Left cardiac atrium (tissue), 4 donors: ENCODE measurements at regions not wholly inside any gene's neighbourhood (a gene's known extent, or its start where the extent isn't known, plus 50 kb on each side); places are given as distances from the start of the nearest gene placed in this dataset.
"Not testable (repeated sequence)": the region's sequence is repeated elsewhere in the genome, so short reads cannot be mapped to it uniquely, and the experiment has no call there.

Experiments
- ATAC-seq, 2 donors: fragments of 200-7000 bp; cut with Tn5 transposase; one replicate each; pipeline ENCODE4 v1.9.1; 2020; ENCODE audit warnings: mild to moderate bottlenecking in 2 of 2, moderate library complexity in 2 of 2
- DNase-seq: peaks from one replicate; pipeline ENCODE4 v3.0.0-alpha.2; 2020
- intact Hi-C, 2 donors: fragments of 100-400 bp; cut with DNase I; formaldehyde crosslinking; loops; one replicate each; pipeline versions ENCODE4 v1.14.1 to v1.15.1; 2022 to 2023
- donor health status: DM: no; HTN: yes; CAD: no.
- donor health status: DM: no; HTN: yes; CAD: no; lungs with severe emphysema.
- donor health status: DM: yes; HTN: yes; CAD: no.
- donor health status: Dilated cardiomyopathy.

- ATAC-seq, result no peak
- intact Hi-C loops, result no loop called here
Observed at GRCh38 chr13:109330123-109330522, 456.3 kb downstream of the IRS2 start.

GRCh38 chr13:109329175-109329574 lies 457.2 kb downstream of the IRS2 start:
- ATAC-seq (no peak), DNase-seq (no peak)
- intact Hi-C loops, result no loop called here

More at GRCh38 chr13:109330123-109330522, 456.3 kb downstream of the IRS2 start:
- DNase-seq, result no peak

- ATAC-seq (no peak), DNase-seq (no peak)
- intact Hi-C loops, result no loop called here
Observed at GRCh38 chr13:109326601-109327000, 459.8 kb downstream of the IRS2 start.

GRCh38 chr13:109323338-109323737 lies 463.0 kb downstream of the IRS2 start:
- intact Hi-C loops, result no loop called here
- no peak for ATAC-seq
- DNase-seq, result no peak

- ATAC-seq (no peak), DNase-seq (no peak)
- intact Hi-C loops, result no loop called here
Observed at GRCh38 chr13:109318945-109319590, 467.3 kb downstream of the IRS2 start.

GRCh38 chr13:109315481-109315880 lies 470.9 kb downstream of the IRS2 start:
- ATAC-seq (no peak), DNase-seq (no peak)
- intact Hi-C loops, result no loop called here

- DNase-seq, result no peak
- no peak for ATAC-seq
- intact Hi-C loops, result no loop called here
Observed at GRCh38 chr13:109314101-109314500, 472.3 kb downstream of the IRS2 start.

GRCh38 chr13:109312399-109312798 lies 474.0 kb downstream of the IRS2 start:
- ATAC-seq, result no peak
- intact Hi-C loops, result no loop called here
- no peak for DNase-seq

- ATAC-seq, DNase-seq, intact Hi-C loops: not testable (repeated sequence)
Observed at GRCh38 chr13:109311431-109311976, 474.9 kb downstream of the IRS2 start.

- intact Hi-C loops, result no loop called here
- ATAC-seq (no peak), DNase-seq (no peak)
Observed at GRCh38 chr13:109309625-109310363, 476.6 kb downstream of the IRS2 start.

GRCh38 chr13:109307027-109307426 lies 479.4 kb downstream of the IRS2 start:
- DNase-seq (no peak), ATAC-seq (no peak)
- intact Hi-C loops, result no loop called here

- ATAC-seq (no peak), DNase-seq (no peak)
- intact Hi-C loops, result no loop called here
Observed at GRCh38 chr13:109301726-109302125, 484.7 kb downstream of the IRS2 start.

- intact Hi-C loops, result no loop called here
- no peak for ATAC-seq
- no peak for DNase-seq
Observed at GRCh38 chr13:109301276-109301675, 485.1 kb downstream of the IRS2 start.

GRCh38 chr13:109297628-109298027 lies 488.8 kb downstream of the IRS2 start:
- intact Hi-C loops, result loop anchor here in 1 of 2 donors (10.0 kb wide), 1 partner anchor 107 kb away; no protein-coding TSS in a partner anchor
- DNase-seq (no peak), ATAC-seq (no peak)

- DNase-seq, result no peak
- ATAC-seq, result no peak
Observed at GRCh38 chr13:109293166-109293565, 493.2 kb downstream of the IRS2 start.

GRCh38 chr13:109288151-109288709 lies 498.2 kb downstream of the IRS2 start:
- ATAC-seq (no peak), DNase-seq (no peak)
- intact Hi-C loops, result loop anchor here in 1 of 2 donors (10.0 kb wide), 1 partner anchor 143 kb away; no protein-coding TSS in a partner anchor

More at GRCh38 chr13:109293166-109293565, 493.2 kb downstream of the IRS2 start:
- intact Hi-C loops, result loop anchor here in 1 of 2 donors (10.0 kb wide), 1 partner anchor 112 kb away; no protein-coding TSS in a partner anchor

GRCh38 chr13:109287553-109287952 lies 498.8 kb downstream of the IRS2 start:
- DNase-seq (no peak), ATAC-seq (no peak)
- intact Hi-C loops, result loop anchor here in 1 of 2 donors (10.0 kb wide), 1 partner anchor 143 kb away; no protein-coding TSS in a partner anchor

- DNase-seq, result no peak
- intact Hi-C loops, result loop anchor here in 1 of 2 donors (10.0 kb wide), 1 partner anchor 141 kb away; no protein-coding TSS in a partner anchor
- no peak for ATAC-seq
Observed at GRCh38 chr13:109285586-109285985, 500.8 kb downstream of the IRS2 start.

GRCh38 chr13:109281903-109282635 lies 504.3 kb downstream of the IRS2 start:
- ATAC-seq (no peak), DNase-seq (peak; percentile 34)
- intact Hi-C loops, result loop anchor here in 1 of 2 donors (10.0 kb wide), 1 partner anchor 137 kb away; no protein-coding TSS in a partner anchor
